ENCODE measurements at regions not wholly inside any gene's neighbourhood (a gene's known extent, or its start where the extent isn't known, plus 50 kb on each side); places are given as distances from the start of the nearest gene placed in this dataset.

DNA sequence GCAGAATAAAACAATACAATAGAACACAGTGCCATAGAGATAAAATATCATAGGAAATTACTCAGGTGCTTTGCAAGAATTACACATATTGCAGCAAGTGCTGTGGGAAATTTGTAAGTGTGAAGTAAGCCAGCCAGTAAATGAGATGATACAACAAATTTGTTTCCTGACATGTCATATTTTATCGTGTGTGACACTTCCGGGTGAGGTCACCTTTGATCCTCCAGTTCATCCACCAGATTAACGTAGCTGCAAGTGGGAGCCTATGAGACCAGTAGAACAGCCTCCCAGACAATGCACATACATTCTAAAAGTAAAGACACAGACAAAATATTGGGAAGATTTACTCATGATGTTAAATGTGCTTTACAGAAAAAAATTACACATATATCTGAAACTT is 72.2 kb downstream of the PRDM9 start:
- no peak for DNase-seq

DNA sequence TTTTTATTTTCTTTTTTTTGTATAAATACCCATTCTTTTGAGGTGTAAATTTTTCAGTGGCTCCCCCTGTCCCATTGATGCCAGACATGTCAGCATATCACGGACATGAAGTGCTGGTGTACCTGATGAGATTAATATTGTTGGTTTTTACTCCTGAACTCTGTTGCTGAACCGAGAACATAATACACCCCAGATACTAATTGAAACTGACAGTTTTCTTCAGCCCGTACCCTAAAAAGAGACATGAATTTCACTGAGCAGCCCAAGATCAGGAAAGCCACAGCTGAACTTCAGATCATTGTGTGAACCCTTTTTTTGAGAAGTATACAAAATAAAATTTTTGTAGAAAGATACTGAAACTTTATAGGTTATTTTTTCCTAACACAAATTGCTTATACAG is 75.7 kb downstream of the PRDM9 start:
- no peak for DNase-seq

DNA sequence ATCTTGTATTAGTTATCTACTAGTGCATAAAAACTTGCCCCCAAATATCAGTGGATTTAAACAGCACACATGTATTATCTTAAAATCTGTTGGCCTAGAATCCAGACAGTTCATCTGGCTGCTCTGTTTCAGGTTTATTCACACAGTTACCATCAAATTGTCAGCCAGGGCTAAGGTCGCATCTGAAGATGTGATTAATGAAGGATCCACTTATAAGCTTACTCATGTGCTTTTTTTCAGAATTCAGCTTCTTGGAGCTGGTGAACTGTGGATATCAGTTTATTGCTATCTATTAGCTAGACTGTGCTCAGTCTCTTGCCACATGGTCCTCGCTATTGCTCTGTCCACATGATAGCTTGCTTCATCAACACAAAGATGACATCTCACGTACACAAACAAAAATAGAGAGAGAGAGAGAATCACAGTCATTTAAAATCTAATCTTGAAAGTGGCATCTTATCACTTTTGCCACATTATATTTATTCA is 81.5 kb downstream of the PRDM9 start:
- no peak for DNase-seq

DNA sequence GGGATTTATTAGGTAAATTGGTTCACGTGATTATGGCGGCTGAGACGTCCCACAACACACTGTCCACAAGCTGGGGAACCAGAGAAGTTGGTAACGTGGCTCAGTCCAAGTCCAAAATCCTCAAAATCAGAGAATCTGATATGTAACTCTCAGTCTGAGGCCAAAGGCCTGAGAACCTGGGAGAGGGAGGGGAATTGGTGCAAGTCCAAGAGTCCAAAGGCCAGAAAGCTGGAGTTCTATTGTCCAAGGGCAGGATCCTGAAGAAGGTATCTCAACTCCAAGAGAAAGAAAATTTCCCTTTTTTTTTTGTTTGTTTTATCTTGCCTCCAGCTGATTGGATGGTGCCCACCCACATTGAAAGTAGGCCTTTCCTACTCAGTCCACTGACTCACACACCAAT is 83.8 kb downstream of the PRDM9 start:
- DNase-seq, result no peak

DNA sequence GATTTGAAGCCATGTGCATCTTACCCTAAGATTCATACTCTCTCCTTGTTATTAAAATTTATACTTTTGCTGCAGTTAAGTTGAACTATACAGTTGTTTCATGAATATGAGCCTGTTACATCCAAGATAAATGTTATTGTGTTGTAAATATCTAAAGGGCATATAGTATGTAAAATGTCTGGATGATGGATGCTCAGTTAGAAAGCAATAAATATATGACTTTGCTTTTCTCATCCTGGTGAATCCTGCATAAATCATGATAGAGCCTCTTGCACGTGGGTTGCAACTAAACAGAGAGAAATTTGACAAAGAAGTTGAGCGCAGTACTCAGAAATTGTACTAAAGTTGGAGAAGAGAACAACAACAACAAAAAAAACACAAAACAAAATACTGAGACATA is 99.5 kb downstream of the PRDM9 start:
- DNase-seq, result no peak

DNA sequence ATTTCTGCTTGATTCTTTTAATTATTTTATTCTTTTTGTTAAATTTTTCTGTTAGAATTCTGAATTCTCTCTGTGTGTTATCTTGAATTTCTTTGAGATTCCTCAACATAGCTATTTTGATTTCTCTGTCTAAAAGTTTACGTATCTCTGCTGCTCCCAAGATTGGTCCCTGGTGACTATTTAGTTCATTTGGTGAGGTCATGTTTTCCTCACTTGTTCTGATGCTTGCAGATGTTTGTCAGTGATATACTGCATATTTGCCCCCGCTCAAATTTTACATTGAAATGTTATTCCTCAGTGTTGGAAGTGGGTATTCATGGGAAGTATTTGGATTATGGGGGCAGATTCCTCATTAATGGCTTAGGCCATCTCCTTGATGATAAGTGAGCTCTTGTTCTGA is 105.3 kb downstream of the PRDM9 start:
- DNase-seq, result no peak

DNA sequence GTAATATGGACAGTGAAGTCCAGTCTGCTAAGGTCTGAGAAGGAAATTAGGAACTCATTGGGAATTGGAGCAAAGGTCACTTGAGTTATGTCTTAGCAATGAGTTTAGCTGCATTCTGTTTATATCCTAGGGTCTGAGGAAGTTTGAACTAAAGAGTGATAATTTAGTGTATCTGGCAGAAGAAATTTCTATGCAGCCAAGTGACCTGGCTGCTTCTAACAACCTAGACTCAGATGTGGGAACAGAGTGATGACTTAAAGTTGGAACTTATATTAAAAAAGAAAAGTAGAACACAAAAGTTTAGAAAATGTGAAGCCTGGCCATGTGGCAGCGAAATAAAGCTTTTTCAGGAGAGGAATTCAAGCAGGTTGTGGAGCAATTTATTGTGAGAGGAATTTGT is 106.2 kb downstream of the PRDM9 start:
- DNase-seq, result no peak

DNA sequence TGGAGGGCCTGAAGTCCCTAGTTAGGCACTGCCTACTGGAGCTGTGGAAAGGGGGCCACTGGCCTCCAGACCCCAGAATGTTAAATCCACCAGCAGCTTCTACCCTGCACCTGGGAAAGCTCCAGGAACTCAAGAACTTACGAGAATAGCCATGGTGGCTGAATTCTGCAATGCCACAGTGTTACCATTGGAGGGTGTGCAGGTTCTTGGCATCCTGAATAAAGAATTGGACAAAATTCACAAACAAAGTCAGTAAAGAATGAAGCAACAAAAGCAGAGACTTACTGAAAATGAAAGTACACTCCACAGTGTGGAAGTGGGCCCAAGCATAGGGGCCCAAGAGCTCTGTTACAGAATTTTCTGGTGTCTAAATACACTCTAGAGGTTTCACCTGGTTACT is 107.0 kb downstream of the PRDM9 start:
- no peak for DNase-seq

DNA sequence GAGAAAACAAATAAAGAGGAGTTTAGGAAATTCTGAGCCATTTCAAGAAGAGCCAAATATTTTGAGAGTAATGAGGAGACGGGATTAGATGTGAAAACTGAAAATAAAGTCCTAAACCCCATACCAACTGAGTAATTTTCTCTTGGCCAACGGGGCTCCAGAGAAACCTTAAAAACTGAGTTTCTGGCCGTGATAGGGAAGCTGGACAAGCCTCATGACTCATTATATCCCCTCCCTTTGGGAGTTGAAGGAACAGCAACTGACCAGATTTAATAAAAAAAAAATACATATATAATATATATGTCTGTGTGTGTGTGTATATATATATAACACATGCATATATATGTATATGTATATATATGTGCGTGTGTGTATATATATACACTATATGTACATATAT is 119.6 kb downstream of the PRDM9 start:
- DNase-seq, result no peak

DNA sequence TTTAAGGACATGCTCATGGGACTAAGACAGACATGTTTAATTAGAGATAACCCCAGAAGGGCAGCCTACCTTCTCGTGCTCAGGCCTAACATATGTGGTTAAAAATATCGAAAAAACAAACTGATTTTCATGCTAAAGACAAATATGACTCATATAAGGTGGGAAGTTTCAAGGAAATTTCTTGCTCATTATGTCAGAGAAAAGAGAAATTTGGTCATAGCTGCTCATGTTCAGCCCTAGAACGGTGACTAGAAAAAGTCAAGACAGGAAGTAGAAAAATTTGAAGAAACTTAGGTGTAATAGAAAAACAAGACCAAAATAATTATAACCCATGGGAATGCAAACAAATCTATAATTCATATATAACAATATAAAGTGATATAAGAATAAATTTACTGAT is 120.6 kb downstream of the PRDM9 start:
- DNase-seq, result no peak

DNA sequence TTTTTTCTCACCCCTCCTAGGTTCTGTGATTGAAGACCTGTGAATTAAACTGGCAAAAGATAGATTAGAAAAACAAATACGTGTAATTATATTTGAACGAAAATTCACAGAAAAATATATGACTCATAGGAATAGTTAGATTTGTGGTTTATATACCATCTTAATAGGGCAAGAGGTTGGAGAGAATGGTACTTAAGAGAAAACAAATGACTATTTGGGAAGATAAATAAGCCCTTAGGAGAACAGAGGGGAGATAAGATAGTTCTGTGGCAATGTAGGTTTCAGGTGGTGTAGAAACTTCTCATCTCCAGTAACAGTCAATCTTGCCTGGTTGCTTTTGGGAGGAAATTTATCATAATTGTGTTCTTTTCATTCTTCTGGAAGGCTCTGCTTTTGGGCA is 122.0 kb downstream of the PRDM9 start:
- DNase-seq, result no peak

DNA sequence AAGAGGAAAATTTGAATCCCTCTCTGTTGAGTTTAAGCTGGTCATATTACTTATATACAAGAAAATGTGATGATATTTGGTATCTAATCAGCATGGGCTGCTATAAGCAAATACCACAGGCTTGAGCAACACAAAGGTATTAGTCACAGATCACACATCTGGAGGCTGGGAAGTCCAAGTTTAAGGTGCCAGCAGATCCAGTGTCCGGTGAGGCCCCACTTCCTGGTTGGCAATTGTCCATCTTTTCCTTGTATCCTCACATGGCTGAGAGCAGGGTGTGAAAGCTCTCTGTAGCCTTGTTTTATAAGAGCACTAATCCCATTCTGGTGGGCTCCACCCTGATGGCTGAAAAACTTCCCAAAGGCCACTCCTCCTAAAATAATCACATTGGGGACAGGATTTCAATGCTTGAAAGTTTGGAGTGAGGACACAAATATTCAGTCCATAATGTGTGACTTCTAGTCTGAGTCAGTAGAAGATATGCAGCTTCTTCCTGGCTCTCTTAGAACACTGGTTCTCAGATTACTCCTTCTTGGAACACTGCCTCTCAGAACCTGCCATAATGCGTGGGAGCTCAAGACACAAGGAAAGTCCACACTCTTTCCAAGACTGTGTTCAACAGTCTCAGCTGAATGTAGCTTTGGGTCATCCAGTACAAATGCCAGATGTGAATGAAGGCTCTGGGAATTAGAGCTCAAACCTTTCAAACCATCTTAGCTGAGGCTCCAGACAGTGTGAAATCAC is 124.1 kb downstream of the PRDM9 start:
- DNase-seq, result no peak

DNA sequence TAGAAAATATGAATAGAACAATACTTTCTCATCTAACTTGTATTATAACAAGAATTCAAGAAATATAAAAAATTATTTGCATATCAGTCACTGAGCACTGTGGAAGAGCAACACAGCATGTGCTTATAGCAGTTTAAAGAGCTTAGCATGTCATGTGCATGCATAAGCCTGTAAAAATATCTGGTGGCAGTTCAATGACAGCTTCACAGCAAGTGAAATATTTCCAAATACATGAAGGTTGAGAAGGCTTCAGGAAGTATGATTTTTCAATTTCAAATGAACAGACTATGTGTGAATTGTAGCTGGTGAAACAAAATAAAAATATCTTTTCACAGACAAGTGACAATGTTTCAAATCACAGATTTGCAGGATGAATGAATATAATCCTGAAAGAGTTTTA is 128.5 kb downstream of the PRDM9 start:
- no peak for DNase-seq

DNA sequence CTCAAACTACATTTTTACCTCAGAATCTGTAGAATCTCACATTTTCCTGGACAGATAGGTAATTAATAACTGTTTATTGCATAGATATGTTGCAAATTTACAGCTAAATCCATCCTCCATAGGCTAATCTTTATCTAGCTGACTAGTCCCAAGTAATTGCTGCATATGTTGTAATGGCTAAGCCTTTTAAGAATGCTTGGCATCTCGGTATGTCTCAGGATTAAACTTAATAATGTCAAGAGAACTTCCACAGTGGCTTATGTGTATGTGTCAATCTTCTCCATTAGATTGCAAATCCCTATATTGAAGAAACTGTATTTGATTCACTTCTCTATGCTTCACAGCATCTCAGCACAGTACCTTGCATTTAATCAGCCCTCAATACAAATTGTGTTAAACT is 131.9 kb downstream of the PRDM9 start:
- DNase-seq, result no peak

DNA sequence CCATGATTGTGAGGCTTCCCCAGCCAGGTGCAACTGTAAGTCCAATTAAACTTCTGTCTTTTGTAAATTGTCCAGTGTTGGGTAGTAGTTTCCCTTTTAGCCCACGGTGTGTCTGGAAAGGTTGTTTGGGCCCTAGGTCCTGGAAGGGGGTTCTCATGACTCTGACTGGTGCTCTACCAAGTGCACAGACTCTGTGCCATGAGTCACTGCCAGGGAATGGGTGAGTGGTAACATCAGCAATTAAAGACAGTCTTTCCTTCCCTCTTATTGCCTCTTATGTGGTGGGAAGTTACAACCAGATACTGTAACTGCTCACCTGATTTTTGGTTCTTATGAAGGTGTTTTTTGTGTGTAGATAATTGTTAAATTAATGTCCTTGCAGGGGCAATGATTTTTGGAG is 141.2 kb downstream of the PRDM9 start:
- DNase-seq, result no peak

DNA sequence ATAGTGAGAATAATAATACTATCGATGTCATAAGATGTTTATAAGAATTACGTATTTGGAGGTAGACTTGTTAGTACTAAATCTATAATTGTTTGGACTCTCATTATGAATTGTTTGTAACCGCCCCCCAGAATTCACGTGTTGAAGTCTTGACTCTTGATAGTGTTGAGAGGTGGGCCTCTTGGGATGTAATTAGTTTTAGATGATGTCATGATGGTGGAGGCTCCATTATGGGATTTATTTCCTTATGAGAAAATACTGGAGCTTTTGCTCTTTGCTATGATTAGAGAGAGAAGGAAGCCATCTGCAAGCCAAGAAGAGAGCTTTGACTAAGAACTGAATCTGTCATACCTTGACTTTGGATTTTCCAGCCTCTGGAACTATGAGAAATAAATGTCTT is 142.2 kb downstream of the PRDM9 start:
- DNase-seq, result no peak

DNA sequence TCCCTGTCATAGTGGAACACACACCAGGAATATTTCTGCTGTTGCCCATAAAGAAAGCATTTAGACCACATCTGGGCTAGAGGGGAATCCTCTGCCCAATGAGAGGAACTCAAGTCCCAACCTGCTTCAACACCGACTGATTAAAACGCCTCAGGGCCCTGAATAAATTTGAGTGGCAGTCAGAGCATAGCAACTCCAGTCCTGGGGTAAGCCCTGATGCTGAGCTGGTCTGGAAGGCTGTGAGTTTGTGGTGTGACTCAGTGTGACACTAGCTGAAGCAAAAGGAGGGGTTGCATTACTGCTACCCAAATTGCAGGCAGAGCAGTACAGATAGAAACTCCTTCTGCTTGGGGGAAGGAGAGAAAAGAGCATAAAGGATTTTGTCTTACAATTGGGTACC is 148.3 kb downstream of the PRDM9 start:
- DNase-seq, result no peak

DNA sequence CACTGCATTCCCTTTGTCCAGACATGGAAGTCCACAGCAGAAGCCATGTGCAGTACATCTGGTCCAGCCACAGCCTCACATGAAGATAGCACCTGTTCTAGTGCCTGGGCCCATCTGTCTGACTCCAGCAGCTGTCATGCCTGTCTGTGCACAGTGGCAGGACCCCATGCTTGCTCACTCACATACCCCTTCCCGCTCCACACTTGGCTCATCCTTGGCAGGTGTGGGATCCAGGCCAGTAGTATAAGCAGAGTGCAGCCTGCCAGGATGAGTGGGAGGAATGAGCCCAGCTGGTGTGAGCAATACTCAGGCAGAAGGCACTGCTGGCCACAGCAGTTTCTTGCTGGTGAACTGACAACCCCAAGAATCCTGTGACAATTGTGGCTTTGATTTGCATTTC is 168.0 kb downstream of the PRDM9 start:
- DNase-seq, result no peak

DNA sequence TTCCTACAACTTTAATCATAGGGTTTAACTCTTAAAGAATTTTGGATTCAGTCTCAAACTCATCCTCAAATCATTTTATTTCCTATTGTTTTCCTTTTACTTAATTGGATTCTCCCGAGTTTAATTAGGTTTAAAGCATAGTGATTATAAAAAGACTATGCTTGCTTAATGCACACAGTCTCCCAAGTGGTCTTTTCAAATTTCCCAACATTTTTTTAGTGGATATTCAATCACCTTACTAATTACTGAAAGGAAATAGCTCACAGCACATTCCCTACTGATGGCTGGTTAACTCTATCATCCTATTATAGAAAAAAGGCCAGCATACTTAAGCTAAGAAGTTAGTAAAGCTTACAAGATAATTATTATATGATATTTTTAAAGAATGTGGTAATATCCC is 170.6 kb downstream of the PRDM9 start:
- no peak for DNase-seq

DNA sequence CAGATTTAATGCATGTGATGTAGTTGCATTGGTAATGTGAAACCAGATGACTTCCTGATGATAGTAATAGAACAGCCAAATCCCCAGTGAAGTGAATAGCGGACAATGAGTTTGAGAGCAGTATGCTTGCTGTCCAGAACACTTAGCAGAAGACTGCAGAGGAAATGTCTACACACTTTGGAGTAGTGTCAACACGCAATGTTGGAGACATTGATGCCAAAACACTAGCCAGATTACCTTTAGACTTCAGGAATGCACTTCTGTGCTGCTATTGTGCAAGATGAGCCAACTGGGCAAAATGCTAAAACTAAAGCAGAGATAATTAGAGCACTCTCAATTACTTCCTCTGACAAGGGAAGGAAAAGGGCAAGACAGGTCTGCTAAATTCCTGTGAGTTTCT is 176.7 kb downstream of the PRDM9 start:
- DNase-seq, result no peak

DNA sequence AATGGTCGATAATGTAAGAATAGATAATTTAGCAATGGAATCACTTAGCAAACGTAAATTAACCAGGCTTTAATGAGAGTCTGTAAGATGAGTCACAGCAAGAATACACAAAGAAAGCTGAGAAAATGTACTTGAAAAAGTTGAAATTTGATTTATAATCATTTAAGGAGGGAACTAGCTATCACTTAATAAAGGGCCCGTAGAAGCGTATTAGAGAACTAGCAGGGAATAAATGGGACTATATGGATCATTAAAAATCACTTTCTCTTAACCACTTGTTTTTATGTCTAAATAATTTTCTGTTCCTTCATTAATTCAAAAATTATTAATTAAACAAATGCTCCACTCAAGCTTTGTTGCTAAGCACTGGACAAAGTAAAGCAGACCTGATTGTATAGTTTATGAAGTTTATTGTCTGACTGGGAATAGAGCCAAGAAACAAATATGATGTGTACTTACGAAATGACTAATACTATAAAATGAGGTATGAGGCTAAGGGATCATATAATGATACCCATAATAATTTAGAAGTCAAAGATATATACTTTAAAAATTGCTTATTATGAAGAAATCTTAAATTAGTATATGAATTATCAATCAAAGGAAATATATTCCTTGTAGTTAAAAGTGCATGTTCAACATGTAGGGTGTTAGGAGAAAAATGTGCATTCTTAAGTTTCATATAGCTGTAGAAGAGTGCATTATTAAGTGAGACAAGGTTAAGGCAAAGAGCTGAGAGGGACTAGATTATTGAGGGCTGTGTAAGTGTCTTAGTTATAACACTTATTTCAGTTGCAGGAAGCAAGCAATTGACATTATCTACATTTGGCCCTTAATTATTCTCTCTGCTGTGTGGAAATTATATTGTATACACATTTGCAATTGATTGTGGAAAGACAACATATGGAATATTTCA is 196.8 kb downstream of the PRDM9 start:
- DNase-seq, result no peak

DNA sequence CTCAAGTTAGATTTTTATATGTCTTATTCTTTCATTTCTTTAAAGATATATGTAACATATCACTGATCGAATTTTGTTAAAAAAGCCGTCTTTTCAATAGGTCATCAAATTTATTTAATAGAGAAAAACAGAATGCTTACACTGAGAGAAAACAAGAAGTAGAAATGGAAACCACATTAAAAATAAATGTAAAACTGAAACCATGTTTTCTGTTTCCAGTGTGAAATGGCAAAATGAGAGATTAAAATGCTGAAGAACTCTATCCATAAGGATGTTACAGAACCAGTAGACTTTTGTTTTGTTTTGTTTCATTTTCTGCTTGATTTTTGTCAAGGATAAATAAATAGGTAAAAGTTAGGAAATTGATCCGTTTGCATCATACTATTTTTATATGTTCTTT is 210.1 kb downstream of the PRDM9 start:
- no peak for DNase-seq

DNA sequence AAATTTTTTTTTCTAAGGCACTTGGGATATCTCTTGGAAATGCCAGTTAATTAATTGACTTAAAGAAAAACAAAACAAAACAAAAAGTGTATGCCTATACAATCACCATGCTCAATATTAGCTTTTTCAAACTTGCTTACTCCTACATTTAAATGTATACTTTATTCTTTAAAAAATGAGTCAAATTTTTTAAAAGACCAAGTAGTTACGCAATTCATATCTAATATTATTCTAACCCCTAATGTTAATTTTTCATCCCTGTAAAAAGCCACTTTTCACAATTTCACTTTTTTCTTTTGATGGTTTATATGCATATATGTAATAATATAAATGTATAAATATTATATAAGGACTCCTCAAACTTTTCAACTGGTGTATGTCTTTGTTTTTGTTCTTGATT is 211.2 kb downstream of the PRDM9 start:
- DNase-seq, result no peak

DNA sequence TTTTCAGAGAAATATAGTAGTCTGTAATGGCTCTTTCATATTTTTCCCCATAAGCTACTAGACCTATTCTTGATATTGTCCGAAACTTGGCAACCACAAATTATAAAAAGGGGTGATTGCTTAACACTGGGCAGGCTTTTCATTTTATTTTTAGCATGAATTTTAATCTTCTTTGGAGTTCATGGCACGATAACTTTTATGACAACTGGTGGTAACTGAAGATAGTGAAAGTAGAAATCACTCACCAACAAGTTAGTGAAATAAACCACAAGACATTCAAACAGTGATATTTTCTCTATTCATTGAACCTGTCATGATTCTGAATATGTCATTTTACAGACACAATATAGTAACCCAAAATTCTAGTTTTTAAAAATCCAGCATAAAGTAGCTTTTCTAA is 213.9 kb downstream of the PRDM9 start:
- DNase-seq, result no peak
